Loucy (cell line): ENCODE measurements at regions not wholly inside any gene's neighbourhood (a gene's known extent, or its start where the extent isn't known, plus 50 kb on each side); places are given as distances from the start of the nearest gene placed in this dataset.

Source experiments
- H2AFZ ChIP-seq: fragments of 200-600 bp; sonication (generic); 2 replicates; pipeline ENCODE4 v1.6.0; 2016; ENCODE audit warnings: antibody characterized with exemption, mild to moderate bottlenecking, low read length, moderate library complexity
- H3F3A ChIP-seq: fragments of 200-600 bp; 2 replicates; pipeline ENCODE4 v1.6.0; 2016; ENCODE audit warnings: antibody characterized with exemption, low read depth, mild to moderate bottlenecking
- H3K27me3 ChIP-seq: fragments of 200-600 bp; sonication (generic); 2 replicates; pipeline ENCODE4 v1.6.1; 2014; ENCODE audit warnings: low read length, mild to moderate bottlenecking; ENCODE audit not compliant: insufficient read depth, poor library complexity, severe bottlenecking
- H3K36me3 ChIP-seq: fragments of 200-600 bp; sonication (generic); 2 replicates; pipeline ENCODE4 v1.6.1; 2016; ENCODE audit warnings: low read length; ENCODE audit not compliant: insufficient read depth
- H3K4me1 ChIP-seq: fragments of 200-600 bp; sonication (generic); 2 replicates; pipeline ENCODE4 v1.5.1; 2014; ENCODE audit warnings: low read length, mild to moderate bottlenecking; ENCODE audit not compliant: insufficient read depth, poor library complexity, severe bottlenecking
- H3K4me2 ChIP-seq: fragments of 200-600 bp; sonication (generic); 2 replicates; pipeline ENCODE4 v1.6.0; 2014; ENCODE audit warnings: antibody characterized with exemption, low read length, low read depth, mild to moderate bottlenecking; ENCODE audit not compliant: poor library complexity, severe bottlenecking
- H3K4me3 ChIP-seq: fragments of 200-600 bp; sonication (generic); 2 replicates; pipeline ENCODE4 v1.5.1; 2014; ENCODE audit warnings: low read length, mild to moderate bottlenecking, mixed read lengths; ENCODE audit not compliant: poor library complexity, severe bottlenecking
- H3K79me2 ChIP-seq: fragments of 200-600 bp; sonication (generic); 2 replicates; pipeline ENCODE4 v1.6.1; 2014; ENCODE audit warnings: low read length; ENCODE audit not compliant: insufficient read depth
- H3K9ac ChIP-seq: fragments of 200-600 bp; sonication (generic); 2 replicates; pipeline ENCODE4 v1.6.0; 2014; ENCODE audit warnings: mild to moderate bottlenecking, low read depth, low read length, moderate library complexity; ENCODE audit not compliant: poor library complexity, severe bottlenecking
- H3K9me2 ChIP-seq: fragments of 200-600 bp; sonication (generic); replicated peaks from 2 replicates; pipeline ENCODE4 v1.6.1; 2016; ENCODE audit warnings: low read depth, low read length, mixed read lengths
- H3K9me3 ChIP-seq: fragments of 200-600 bp; sonication (generic); 2 replicates; pipeline ENCODE4 v1.6.1; 2014; ENCODE audit warnings: mild to moderate bottlenecking, antibody characterized with exemption, low read length, low read depth; ENCODE audit not compliant: insufficient read depth
- H4K20me1 ChIP-seq: fragments of 200-600 bp; sonication (generic); 2 replicates; pipeline ENCODE4 v1.6.0; 2014; ENCODE audit warnings: antibody characterized with exemption, low read length, mild to moderate bottlenecking; ENCODE audit not compliant: insufficient read depth, poor library complexity, severe bottlenecking
- EZH2phosphoT487 ChIP-seq: fragments of 200-600 bp; IDR thresholded peaks from 2 replicates; pipeline ENCODE4 v1.6.1; 2018; ENCODE audit warnings: antibody characterized with exemption, mild to moderate bottlenecking, moderate library complexity, borderline replicate concordance
- TF ChIP-seq, protein P1 (sequence below): fragments of 200-600 bp; sonication (generic); conservative IDR thresholded peaks from 2 replicates; pipeline ENCODE4 v1.5.1; 2014; ENCODE audit warnings: mild to moderate bottlenecking, antibody characterized with exemption, low read length

DNA sequence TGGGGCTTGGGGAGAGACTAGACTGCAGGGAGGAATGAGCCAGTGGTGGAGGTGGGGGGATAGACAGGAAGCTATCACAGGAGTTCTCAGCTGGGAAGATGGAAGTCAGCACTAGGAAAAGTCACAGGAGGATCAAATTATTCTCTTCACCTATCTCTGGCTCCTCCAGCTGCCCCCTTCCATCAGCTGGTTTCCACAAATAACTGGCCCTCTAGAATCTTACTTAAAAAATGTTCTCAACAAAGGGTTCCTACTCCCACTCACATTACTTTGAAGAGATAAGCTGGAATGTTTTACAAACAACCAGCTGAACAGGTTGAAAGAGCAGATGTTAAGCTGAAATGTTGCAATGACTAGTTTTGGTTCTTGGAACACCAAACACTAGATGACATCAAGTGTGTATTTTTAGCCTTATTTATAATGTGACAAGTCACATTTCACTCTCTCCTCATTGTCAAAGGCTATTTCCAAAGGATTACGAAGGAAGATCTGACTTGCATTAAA lies 102.7 kb upstream of the AADACL2 start:
- Histone ChIP-seq H3K9me2 (no peaks in the 10 kb centered on the region), H3K9ac (no peak overlapping the region), H3K27me3 (no peaks in the 10 kb centered on the region), H3K4me3 (no peak overlapping the region), H4K20me1 (no peaks in the 10 kb centered on the region), H2AFZ (no peak overlapping the region), H3K4me2 (no peak overlapping the region), H3K79me2 (no peaks in the 10 kb centered on the region), H3F3A (no peaks in the 10 kb centered on the region), H3K4me1 (no peaks in the 10 kb centered on the region), H3K9me3 (no peaks in the 10 kb centered on the region), H3K36me3 (no peaks in the 10 kb centered on the region)
- TF ChIP-seq, protein P1, sequence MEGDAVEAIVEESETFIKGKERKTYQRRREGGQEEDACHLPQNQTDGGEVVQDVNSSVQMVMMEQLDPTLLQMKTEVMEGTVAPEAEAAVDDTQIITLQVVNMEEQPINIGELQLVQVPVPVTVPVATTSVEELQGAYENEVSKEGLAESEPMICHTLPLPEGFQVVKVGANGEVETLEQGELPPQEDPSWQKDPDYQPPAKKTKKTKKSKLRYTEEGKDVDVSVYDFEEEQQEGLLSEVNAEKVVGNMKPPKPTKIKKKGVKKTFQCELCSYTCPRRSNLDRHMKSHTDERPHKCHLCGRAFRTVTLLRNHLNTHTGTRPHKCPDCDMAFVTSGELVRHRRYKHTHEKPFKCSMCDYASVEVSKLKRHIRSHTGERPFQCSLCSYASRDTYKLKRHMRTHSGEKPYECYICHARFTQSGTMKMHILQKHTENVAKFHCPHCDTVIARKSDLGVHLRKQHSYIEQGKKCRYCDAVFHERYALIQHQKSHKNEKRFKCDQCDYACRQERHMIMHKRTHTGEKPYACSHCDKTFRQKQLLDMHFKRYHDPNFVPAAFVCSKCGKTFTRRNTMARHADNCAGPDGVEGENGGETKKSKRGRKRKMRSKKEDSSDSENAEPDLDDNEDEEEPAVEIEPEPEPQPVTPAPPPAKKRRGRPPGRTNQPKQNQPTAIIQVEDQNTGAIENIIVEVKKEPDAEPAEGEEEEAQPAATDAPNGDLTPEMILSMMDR, result no peak
- no peak for TF ChIP-seq EZH2phosphoT487

DNA sequence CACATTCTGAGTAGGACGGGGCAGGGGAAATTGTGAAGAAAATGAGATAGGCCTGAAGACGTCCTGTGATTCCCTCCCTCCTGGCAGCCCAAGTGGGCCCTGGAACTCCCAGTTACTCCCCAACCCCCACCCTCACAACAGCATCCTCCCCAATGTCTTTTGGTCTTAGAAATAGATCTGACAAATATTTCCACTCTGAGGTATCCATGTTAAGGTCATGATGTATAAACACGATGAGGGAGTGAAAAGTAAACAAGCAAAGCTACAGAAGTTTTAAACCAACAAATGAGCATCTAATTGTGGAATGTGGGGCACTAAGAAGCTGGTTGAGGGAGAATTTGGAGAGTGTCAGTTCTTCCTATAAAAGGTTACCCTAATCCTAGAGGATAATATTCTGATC lies 103.7 kb upstream of the AADACL2 start:
- H2AFZ ChIP-seq, result no peak overlapping the region
- H3K79me2 ChIP-seq, result no peaks in the 10 kb centered on the region
- H3F3A ChIP-seq, result no peaks in the 10 kb centered on the region
- no peak overlapping the region for H3K4me2 ChIP-seq
- H3K36me3 ChIP-seq, result no peaks in the 10 kb centered on the region
- H3K9me2 ChIP-seq, result no peaks in the 10 kb centered on the region
- H3K27me3 ChIP-seq, result no peaks in the 10 kb centered on the region
- no peaks in the 10 kb centered on the region for H3K4me1 ChIP-seq
- H3K4me3 ChIP-seq, result no peak overlapping the region
- no peaks in the 10 kb centered on the region for H4K20me1 ChIP-seq
- H3K9me3 ChIP-seq, result no peaks in the 10 kb centered on the region
- H3K9ac ChIP-seq, result no peak overlapping the region
- TF ChIP-seq, protein P1, result no peak
- TF ChIP-seq EZH2phosphoT487, result no peak

DNA sequence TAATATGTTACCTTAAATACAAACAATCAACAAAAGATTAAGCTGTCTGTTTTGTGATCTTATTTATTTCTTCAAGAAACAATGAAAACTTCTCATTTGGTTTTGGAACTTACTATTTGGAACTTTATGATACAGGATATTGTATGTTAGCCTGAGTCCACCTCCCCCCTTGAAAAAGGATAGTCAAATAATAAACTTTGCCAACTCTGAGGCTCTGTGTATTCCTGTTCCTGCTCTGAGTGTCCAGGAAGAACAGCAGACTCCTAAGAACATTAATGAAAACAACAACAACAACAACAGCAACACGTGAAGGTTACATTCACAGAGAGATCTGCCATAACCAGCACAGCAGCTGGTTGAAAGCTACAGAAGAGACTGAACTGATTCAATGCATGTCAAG lies 108.1 kb upstream of the AADACL2 start:
- Histone ChIP-seq H3K79me2 (no peaks in the 10 kb centered on the region), H4K20me1 (no peaks in the 10 kb centered on the region), H3K4me1 (no peaks in the 10 kb centered on the region), H3K36me3 (no peaks in the 10 kb centered on the region), H3K9me2 (no peaks in the 10 kb centered on the region), H3K4me3 (no peak overlapping the region), H3K9ac (no peak overlapping the region), H3K27me3 (no peaks in the 10 kb centered on the region), H3K4me2 (no peak overlapping the region), H3F3A (no peaks in the 10 kb centered on the region), H3K9me3 (no peaks in the 10 kb centered on the region), H2AFZ (no peak overlapping the region)
- no peak for TF ChIP-seq EZH2phosphoT487
- TF ChIP-seq, protein P1, result no peak
